PFSK-1 (cell line): ENCODE measurements at regions not wholly inside any gene's neighbourhood (a gene's known extent, or its start where the extent isn't known, plus 50 kb on each side); places are given as distances from the start of the nearest gene placed in this dataset.

Source experiments
- FOXP2 ChIP-seq: optimal IDR thresholded peaks from 2 replicates; pipeline ENCODE3; 2011; ENCODE audit warnings: borderline replicate concordance, control low read depth, inconsistent platforms; ENCODE audit not compliant: insufficient read depth; ENCODE audit errors: extremely low read length, extremely low read depth
- POLR2AphosphoS5 ChIP-seq: IDR thresholded peaks from 2 replicates; pipeline ENCODE4 v1.6.1; 2012; ENCODE audit warnings: low read depth, mild to moderate bottlenecking, control low read depth, low read length, moderate library complexity
- REST ChIP-seq, 2 experiments: IDR thresholded peaks; 2 replicates each; pipeline versions ENCODE4 v1.6.1 to v1.8.0; 2011 to 2012; ENCODE audit warnings: low read depth in 2 of 2, low read length in 2 of 2, control low read depth in 1 of 2, inconsistent platforms in 1 of 2, mild to moderate bottlenecking in 1 of 2, moderate library complexity in 1 of 2; ENCODE audit not compliant: insufficient read depth in 1 of 2
- SIN3A ChIP-seq: IDR thresholded peaks from 2 replicates; pipeline ENCODE4 v1.6.1; 2012; ENCODE audit warnings: mild to moderate bottlenecking, low read length, moderate library complexity, borderline replicate concordance; ENCODE audit not compliant: insufficient read depth
- TAF1 ChIP-seq: IDR thresholded peaks from 2 replicates; pipeline ENCODE4 v1.6.1; 2012; ENCODE audit warnings: low read length, control low read depth, borderline replicate concordance; ENCODE audit not compliant: insufficient read depth

GRCh38 chr10:29039677-29040189 lies 249.1 kb upstream of the LYZL1 start:
- TF ChIP-seq TAF1: no peak
- TF ChIP-seq SIN3A: no peak
- no peak for TF ChIP-seq REST (IDR thresholded peaks at IDR 0.05; ENCODE audit: insufficient read depth in 1 of 2, low read depth in 2 of 2, low read length in 2 of 2)
- no peak for TF ChIP-seq FOXP2
- TF ChIP-seq POLR2AphosphoS5: no peak

- TF ChIP-seq FOXP2 (no peak), POLR2AphosphoS5 (no peak), SIN3A (no peak)
These were observed 247.3 kb upstream of the LYZL1 start for GRCh38 chr10:29041616-29042015.

GRCh38 chr10:29048506-29048905 lies 240.4 kb upstream of the LYZL1 start:
- no peak for TF ChIP-seq FOXP2
- TF ChIP-seq SIN3A: no peak
- no peak for TF ChIP-seq POLR2AphosphoS5

GRCh38 chr10:29050081-29050480 lies 238.8 kb upstream of the LYZL1 start:
- TF ChIP-seq REST (IDR thresholded peaks at IDR 0.05; ENCODE audit: insufficient read depth in 1 of 2, low read depth in 2 of 2, low read length in 2 of 2) (no peak), SIN3A (no peak), FOXP2 (no peak), POLR2AphosphoS5 (no peak), TAF1 (no peak)

GRCh38 chr10:29055101-29055500 lies 233.8 kb upstream of the LYZL1 start:
- TF ChIP-seq SIN3A (no peak), FOXP2 (no peak), TAF1 (no peak), REST (IDR thresholded peaks at IDR 0.05; ENCODE audit: insufficient read depth in 1 of 2, low read depth in 2 of 2, low read length in 2 of 2) (no peak), POLR2AphosphoS5 (no peak)

GRCh38 chr10:29056729-29057128 lies 232.1 kb upstream of the LYZL1 start:
- TF ChIP-seq FOXP2: no peak
- no peak for TF ChIP-seq REST (IDR thresholded peaks at IDR 0.05; ENCODE audit: insufficient read depth in 1 of 2, low read depth in 2 of 2, low read length in 2 of 2)
- no peak for TF ChIP-seq SIN3A
- no peak for TF ChIP-seq TAF1
- TF ChIP-seq POLR2AphosphoS5: no peak
